Heart left ventricle (tissue), 16 donors: ENCODE measurements at regions not wholly inside any gene's neighbourhood (a gene's known extent, or its start where the extent isn't known, plus 50 kb on each side); places are given as distances from the start of the nearest gene placed in this dataset.

Experiments
- ATAC-seq, 4 donors: fragments of 200-7000 bp; cut with Tn5 transposase; one replicate each; pipeline ENCODE4 v1.9.1; 2020 to 2022; ENCODE audit warnings: moderate library complexity in 4 of 4, mild to moderate bottlenecking in 3 of 4, moderate number of reproducible peaks in 1 of 4
- DNase-seq, 5 donors: peaks; one replicate each; pipeline ENCODE4 v3.0.0-alpha.2; 2020
- H3K27ac ChIP-seq, 12 donors: fragments of 200-600 bp; sonication (generic) in 4 of 12; one replicate each; pipeline versions ENCODE4 v1.5.0 to v1.8.0; 2016 to 2022; ENCODE audit warnings: mild to moderate bottlenecking in 2 of 12
- H3K27me3 ChIP-seq, 9 donors: fragments of 200-600 bp; sonication (generic) in 2 of 9; one replicate each; pipeline versions ENCODE4 v1.5.1 to v1.8.0; 2016 to 2022; ENCODE audit warnings: mild to moderate bottlenecking in 3 of 9
- H3K36me3 ChIP-seq, 9 donors: fragments of 200-600 bp; sonication (generic) in 2 of 9; one replicate each; pipeline versions ENCODE4 v1.5.0 to v1.8.0; 2018 to 2022; ENCODE audit warnings: mild to moderate bottlenecking in 2 of 9
- H3K4me1 ChIP-seq, 12 donors: fragments of 200-600 bp; sonication (generic) in 4 of 12; one replicate each; pipeline versions ENCODE4 v1.5.0 to v1.8.0; 2016 to 2022; ENCODE audit warnings: mild to moderate bottlenecking in 3 of 12
- H3K4me3 ChIP-seq, 12 donors: fragments of 200-600 bp; sonication (generic) in 4 of 12; one replicate each; pipeline versions ENCODE4 v1.5.0 to v1.8.0; 2017 to 2022; ENCODE audit warnings: mild to moderate bottlenecking in 9 of 12, moderate library complexity in 4 of 12
- H3K9me3 ChIP-seq, 12 donors: fragments of 200-600 bp; sonication (generic) in 4 of 12; one replicate each; pipeline versions ENCODE4 v1.5.0 to v1.8.0; 2016 to 2022; ENCODE audit warnings: mild to moderate bottlenecking in 1 of 12
- CTCF ChIP-seq, 12 donors: fragments of 200-600 bp; sonication (generic) in 4 of 12; IDR thresholded peaks; one replicate each; pipeline versions ENCODE4 v1.5.0 to v1.8.0; 2018 to 2022; ENCODE audit warnings: antibody characterized with exemption in 12 of 12, mild to moderate bottlenecking in 5 of 12
- POLR2A ChIP-seq, 2 donors: fragments of 450-650 bp; IDR thresholded peaks; one replicate each; pipeline ENCODE4 v1.6.1; 2017; ENCODE audit warnings: antibody characterized with exemption in 2 of 2, mild to moderate bottlenecking in 2 of 2, moderate library complexity in 2 of 2
- WGBS, 4 donors: extraction: QIAGEN DNeasy Blood & Tissue Kit in 2 of 4; methylation state at CpG; one replicate each; pipeline versions ENCODE4 v1.1.5 to v1.1.7; 2013 to 2018; 5-methylcytosine and 5-hydroxymethylcytosine counted together
- intact Hi-C, 10 donors: fragments of 100-400 bp; cut with DNase I; formaldehyde crosslinking; loops; one replicate each; pipeline versions ENCODE4 v1.11.1 to v1.14.2; 2022
- donor health status: ischemic (EF 13 %, LVEDD 7.1; RV severe dilation, severe dysfunction).
- donor health status: healthy with polysubstance abuse.
- donor health status: DM: no; HTN: yes; CAD: no.
- donor health status: DM: no; HTN: no; CAD: no.
- donor health status: ischemic (EF 25% LVEDD 6.9; RV normal size, moderate dysfunction).
- donor health status: ischemic (EF 25% LVEDD 5.7; RV mildly dilated, moderate dysfunction).
- donor health status: healthy.
- donor health status: DM: yes; HTN: yes; CAD: no.
- donor health status: ischemic (EF 35%, LVEDD 5.7; RV mildly dilated, moderate dysfunction).
- donor health status: nonischemic (EF 11% LVEDD 7.7; RV severe dilation, severe dysfunction).
- donor health status: DM: yes; HTN: yes; CAD: no.
- donor health status: PGD.
- donor health status: ischemic (EF 29% LVEDD 5.4; RV normal size, mild dysfunction).
- donor health status: nonischemic (EF 23%, LVEDD 6.1; RV moderate dilation, normal function).

DNA sequence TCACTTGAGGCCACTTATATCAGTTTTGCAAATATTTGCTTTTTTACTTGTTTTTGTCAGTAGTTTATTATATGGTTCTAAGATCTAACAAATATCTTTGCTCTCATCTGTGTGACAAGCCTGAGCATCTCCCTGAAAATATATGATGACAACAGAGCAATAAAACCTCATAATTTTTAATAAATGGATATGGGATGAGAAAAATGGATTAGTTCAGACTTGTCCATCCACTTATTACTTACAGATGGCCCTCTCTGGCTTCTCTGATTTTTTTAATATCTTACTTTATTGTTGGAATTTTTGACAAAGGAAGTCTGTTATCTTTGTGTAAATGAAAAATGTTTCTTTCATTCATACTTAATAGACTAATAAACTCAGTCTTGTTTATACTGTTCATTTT, 491.4 kb upstream of the RAG2 start:
- Histone ChIP-seq H3K27me3 (no peaks in the 10 kb centered on the region), H3K4me1 (no peaks in the 10 kb centered on the region), H3K36me3 (no peaks in the 10 kb centered on the region), H3K4me3 (no peak overlapping the region), H3K9me3 (no peaks in the 10 kb centered on the region), H3K27ac (no peak overlapping the region)
- TF ChIP-seq POLR2A (IDR thresholded peaks at IDR 0.05) (no peak), CTCF (IDR thresholded peaks at IDR 0.05) (no peak)
- intact Hi-C loops: no loop called here
- no peak for ATAC-seq
- DNase-seq: no peak

GRCh38 chr11:37088573-37088910, 490.5 kb upstream of the RAG2 start:
- DNase-seq (no peak), ATAC-seq (no peak)
- Histone ChIP-seq H3K4me3 (no peak overlapping the region), H3K36me3 (no peaks in the 10 kb centered on the region), H3K4me1 (no peaks in the 10 kb centered on the region), H3K27me3 (no peaks in the 10 kb centered on the region), H3K9me3 (no peaks in the 10 kb centered on the region), H3K27ac (no peak overlapping the region)
- TF ChIP-seq POLR2A (IDR thresholded peaks at IDR 0.05) (no peak), CTCF (IDR thresholded peaks at IDR 0.05) (no peak)
- intact Hi-C loops: no loop called here

- no peak for ATAC-seq
Measured at GRCh38 chr11:37087650-37088572, 489.9 kb upstream of the RAG2 start.

DNA sequence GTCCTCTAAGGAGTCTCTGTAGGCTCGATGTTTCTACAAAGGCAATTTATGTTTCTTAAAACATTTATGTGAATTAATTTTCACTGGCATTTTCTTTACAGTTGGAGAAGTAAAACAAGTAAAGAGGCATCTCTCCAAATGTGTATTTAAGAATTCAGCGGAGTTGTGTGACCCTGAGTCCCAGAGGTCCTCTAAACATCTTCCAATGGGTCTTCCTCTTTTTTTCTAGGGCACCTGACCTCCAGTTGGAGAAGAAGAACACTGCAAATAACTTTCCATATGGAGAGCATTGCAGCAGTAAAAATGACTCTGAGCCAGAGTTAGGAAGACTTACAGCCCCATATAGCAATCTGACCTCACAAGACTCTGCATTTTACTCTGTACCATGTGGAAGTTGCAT, 480.5 kb upstream of the RAG2 start:
- ATAC-seq: no peak
- Histone ChIP-seq H3K4me1 (no peaks in the 10 kb centered on the region), H3K9me3 (no peaks in the 10 kb centered on the region), H3K27ac (no peak overlapping the region), H3K36me3 (no peaks in the 10 kb centered on the region), H3K4me3 (no peak overlapping the region), H3K27me3 (no peaks in the 10 kb centered on the region)
- 61 to 83% (median 78%) methylated on average over 2 of the region's 2 CpGs for WGBS, 4 donors
- TF ChIP-seq POLR2A (IDR thresholded peaks at IDR 0.05) (no peak), CTCF (IDR thresholded peaks at IDR 0.05) (no peak)
- intact Hi-C loops: no loop called here
- DNase-seq: no peak

More at GRCh38 chr11:37087650-37088572, 489.9 kb upstream of the RAG2 start:
- Histone ChIP-seq H3K9me3 (no peaks in the 10 kb centered on the region), H3K4me1 (no peaks in the 10 kb centered on the region), H3K36me3 (no peaks in the 10 kb centered on the region), H3K27ac (no peak overlapping the region), H3K4me3 (no peak overlapping the region), H3K27me3 (no peaks in the 10 kb centered on the region)
- no peak for DNase-seq
- WGBS, 4 donors: 75 to 79% (median 76%) methylated on average over 6 of the region's 6 CpGs
- no peak for TF ChIP-seq CTCF (IDR thresholded peaks at IDR 0.05)
- intact Hi-C loops: no loop called here
